Kidney capillary endothelial cell (primary cell): ENCODE measurements at regions not wholly inside any gene's neighbourhood (a gene's known extent, or its start where the extent isn't known, plus 50 kb on each side); places are given as distances from the start of the nearest gene placed in this dataset.
A peak's percentile ranks its signal among the peaks of the same experiment; 100 is the strongest.

Source experiments
- DNase-seq: peaks from one replicate; pipeline ENCODE4 v3.0.0-alpha.2; 2018; ENCODE audit warnings: low spot score

GRCh38 chr7:25815711-25816110, 336.3 kb upstream of the NFE2L3 start:
- DNase-seq, result no peak

- peak; percentile 6 for DNase-seq
Measured at GRCh38 chr7:25820432-25821040, 331.5 kb upstream of the NFE2L3 start.

GRCh38 chr7:25821225-25821624, 330.8 kb upstream of the NFE2L3 start:
- DNase-seq, result no peak

GRCh38 chr7:25822823-25823222, 329.2 kb upstream of the NFE2L3 start:
- DNase-seq, result no peak

- DNase-seq, result no peak
Measured at GRCh38 chr7:25823571-25823970, 328.4 kb upstream of the NFE2L3 start.

- DNase-seq, result no peak
Measured at GRCh38 chr7:25828468-25828867, 323.5 kb upstream of the NFE2L3 start.

GRCh38 chr7:25829663-25830062, 322.3 kb upstream of the NFE2L3 start:
- DNase-seq, result no peak

- DNase-seq, result no peak
Measured at GRCh38 chr7:25830215-25830614, 321.8 kb upstream of the NFE2L3 start.

- no peak for DNase-seq
Measured at GRCh38 chr7:25831062-25831691, 320.8 kb upstream of the NFE2L3 start.

GRCh38 chr7:25831831-25832411, 320.1 kb upstream of the NFE2L3 start:
- DNase-seq, result no peak

- no peak for DNase-seq
Measured at GRCh38 chr7:25832456-25832855, 319.5 kb upstream of the NFE2L3 start.

- no peak for DNase-seq
Measured at GRCh38 chr7:25832929-25833328, 319.1 kb upstream of the NFE2L3 start.

- DNase-seq, result no peak
Measured at GRCh38 chr7:25834050-25834449, 317.9 kb upstream of the NFE2L3 start.

- no peak for DNase-seq
Measured at GRCh38 chr7:25835197-25835596, 316.8 kb upstream of the NFE2L3 start.

- DNase-seq, result no peak
Measured at GRCh38 chr7:25839084-25839769, 312.8 kb upstream of the NFE2L3 start.

- no peak for DNase-seq
Measured at GRCh38 chr7:25840209-25840792, 311.7 kb upstream of the NFE2L3 start.

GRCh38 chr7:25841575-25841974, 310.4 kb upstream of the NFE2L3 start:
- no peak for DNase-seq

- no peak for DNase-seq
Measured at GRCh38 chr7:25842201-25842733, 309.7 kb upstream of the NFE2L3 start.

GRCh38 chr7:25843467-25843866, 308.5 kb upstream of the NFE2L3 start:
- no peak for DNase-seq

- no peak for DNase-seq
Measured at GRCh38 chr7:25844102-25844870, 307.7 kb upstream of the NFE2L3 start.

GRCh38 chr7:25845464-25845863, 306.5 kb upstream of the NFE2L3 start:
- no peak for DNase-seq

- DNase-seq, result no peak
Measured at GRCh38 chr7:25846722-25847121, 305.3 kb upstream of the NFE2L3 start.
